Limb (tissue), 2 donors: ENCODE measurements at regions not wholly inside any gene's neighbourhood (a gene's known extent, or its start where the extent isn't known, plus 50 kb on each side); places are given as distances from the start of the nearest gene placed in this dataset.
"Not testable (repeated sequence)": the region's sequence is repeated elsewhere in the genome, so short reads cannot be mapped to it uniquely, and the experiment has no call there.

Experiments
- DNase-seq, 2 donors: peaks; one replicate each; pipeline ENCODE4 v3.0.0-alpha.2; 2016; ENCODE audit errors: extremely low spot score in 2 of 2

DNA sequence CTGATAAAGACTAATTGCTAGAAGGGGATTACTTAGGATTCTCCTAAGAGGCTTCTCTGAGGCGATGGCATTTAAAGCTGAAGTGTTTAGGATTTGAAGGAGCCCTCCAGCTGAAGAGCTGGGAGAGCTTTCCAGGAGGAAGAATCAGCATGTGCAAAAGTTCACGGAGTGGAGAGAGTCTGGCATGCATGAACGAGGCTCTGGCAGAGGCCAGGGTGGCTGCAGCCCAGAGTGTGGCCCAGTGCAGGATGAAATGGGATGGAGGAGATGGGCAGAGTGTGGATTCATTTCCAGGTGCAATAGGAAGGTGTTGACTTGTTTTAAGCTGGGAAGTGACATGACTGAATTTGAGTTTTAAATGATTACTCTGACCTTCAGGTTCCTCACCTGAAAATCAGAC, 249.0 kb upstream of the CCL2 start:
- DNase-seq: no peak

DNA sequence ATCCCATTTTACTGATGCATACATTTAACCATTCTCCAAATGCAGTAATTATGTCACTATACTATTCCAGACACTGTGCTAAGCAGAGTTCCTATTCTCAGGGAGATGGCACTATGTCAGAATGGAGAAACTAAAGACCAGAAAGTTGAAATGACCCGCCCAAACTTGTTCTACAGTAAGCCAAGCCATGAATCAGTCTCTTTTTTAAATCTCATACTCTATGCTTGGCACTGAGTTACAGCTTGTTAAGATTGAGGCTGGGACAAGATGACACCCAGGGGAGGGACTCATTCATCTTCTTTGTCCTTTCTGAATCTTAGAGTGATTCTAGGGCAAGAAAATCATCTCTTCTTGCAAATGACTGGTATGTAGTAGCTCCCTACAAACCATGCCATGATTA, 247.0 kb upstream of the CCL2 start:
- no peak for DNase-seq

DNA sequence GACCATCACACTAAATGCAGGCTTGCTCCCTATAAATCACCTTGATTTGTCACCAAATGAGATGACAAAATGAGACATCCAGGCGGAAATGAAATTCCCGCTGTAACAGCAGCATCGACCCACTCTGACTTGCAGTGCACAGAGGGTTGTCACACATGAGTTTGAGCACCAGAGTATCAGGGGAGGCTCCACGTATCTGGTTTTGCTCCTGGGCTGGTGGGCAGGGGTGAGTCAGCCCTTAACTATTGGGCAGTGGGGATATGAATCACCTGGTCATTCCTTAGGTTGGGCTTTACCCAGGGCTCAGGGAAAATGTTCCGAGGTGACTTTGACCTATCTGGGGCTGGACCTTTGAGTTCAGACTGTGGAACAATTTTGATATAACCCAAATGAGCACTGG, 245.2 kb upstream of the CCL2 start:
- DNase-seq: no peak

DNA sequence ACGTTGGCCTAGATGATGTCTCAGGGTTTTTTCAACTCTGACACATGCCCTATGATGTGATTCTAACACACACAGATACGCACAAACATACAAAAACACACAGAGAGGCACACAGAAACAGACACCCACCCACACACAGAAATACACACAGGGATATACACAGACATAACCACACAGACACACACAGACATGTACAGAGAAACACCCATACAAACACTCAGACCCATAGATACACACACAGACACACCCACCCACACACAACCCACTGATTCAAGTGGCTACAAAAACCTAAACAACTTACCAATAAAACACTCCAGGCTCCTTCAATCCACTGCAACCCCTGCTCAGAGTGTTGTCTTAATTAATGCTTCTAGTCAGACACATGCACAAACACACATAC, 244.6 kb upstream of the CCL2 start:
- DNase-seq: no peak

DNA sequence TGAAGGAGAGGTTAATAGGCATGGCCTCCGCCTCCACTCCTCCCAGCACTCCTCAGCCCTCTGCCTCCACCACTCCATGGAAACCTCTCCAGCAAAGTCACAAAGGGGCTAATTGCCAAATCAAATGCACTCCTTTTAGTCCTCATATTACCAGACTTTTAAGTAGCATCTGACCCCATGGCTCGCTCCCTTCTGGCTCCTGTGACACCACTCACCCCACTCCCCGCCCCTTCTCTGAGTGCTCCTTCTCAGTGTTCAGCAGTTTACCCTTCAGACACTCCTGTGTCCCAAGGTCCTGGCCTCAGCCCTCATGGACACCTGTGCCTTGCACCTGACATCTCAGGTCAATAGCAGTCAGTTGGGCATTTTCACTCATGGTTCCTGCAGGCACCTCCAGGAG, 243.5 kb upstream of the CCL2 start:
- no peak for DNase-seq

DNA sequence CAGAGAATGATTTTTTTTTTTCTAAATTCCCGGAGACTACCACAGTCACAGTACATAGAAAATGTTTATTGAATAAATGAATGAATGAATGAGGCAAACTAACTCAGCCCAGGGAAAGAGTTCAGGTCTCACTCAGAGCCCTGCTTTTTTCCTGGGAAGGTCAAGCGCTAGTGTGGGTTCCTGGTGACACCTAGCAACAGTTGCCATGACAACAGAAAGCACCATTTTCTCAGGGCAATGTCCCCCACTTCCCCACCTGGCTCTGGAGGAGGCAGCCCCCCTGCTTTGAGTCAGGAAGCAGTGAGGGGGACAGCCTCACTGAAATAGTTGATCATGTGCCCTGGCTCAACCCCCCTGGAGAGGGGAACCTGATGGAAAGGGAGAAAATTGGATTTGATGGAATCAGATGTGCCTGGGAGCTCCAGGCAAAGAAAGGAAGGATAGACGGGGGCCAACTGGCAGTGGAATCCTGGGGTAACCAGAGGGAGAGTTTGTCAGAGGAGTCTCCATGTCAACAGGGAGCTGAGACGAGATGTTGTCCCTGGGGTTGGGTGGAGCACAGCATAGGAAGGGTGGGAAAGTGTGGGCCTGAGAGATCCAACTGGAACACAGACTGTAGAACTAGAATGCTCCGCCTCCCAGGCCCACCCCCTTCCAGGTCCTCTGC, 242.2 kb upstream of the CCL2 start:
- no peak for DNase-seq

DNA sequence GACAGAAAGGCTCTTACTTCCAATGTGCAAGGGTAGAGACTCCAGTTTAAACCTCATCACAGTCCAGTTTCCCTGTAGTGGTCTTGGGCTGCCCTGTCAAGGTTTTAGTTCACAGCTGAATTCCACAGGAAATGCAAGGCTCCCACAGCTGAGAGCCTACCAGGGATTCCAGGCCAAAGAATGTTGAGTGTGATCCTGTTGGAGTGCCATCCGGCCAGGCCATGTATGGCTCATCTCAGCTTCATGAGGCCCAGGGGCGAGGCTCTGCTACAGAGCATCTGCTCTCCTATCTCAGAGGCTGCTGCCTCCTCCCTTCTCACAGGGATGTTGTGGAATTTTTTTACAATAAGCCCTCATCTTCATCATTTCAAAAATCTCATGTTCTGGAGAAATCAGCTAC, 239.8 kb upstream of the CCL2 start:
- DNase-seq: no peak

DNA sequence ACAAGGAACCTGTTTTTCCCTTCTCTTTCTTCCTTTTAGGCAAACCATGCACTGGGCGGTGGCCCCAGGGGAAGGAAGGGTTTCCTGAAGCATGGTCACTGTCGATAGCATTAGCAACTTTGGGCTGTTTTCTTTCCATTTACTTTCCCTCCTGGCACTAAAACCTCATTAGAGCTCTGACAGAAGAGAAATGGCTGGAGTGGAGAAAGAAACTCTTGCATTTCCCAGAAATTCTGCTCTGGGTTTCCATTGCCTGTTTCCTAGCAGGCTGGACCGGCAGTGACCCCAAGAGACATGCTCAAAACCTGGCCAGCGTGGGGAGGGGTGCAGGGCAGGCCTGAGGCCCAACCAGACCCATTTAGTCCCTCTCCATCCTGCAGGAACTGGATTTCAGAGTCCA, 230.7 kb upstream of the CCL2 start:
- no peak for DNase-seq

DNA sequence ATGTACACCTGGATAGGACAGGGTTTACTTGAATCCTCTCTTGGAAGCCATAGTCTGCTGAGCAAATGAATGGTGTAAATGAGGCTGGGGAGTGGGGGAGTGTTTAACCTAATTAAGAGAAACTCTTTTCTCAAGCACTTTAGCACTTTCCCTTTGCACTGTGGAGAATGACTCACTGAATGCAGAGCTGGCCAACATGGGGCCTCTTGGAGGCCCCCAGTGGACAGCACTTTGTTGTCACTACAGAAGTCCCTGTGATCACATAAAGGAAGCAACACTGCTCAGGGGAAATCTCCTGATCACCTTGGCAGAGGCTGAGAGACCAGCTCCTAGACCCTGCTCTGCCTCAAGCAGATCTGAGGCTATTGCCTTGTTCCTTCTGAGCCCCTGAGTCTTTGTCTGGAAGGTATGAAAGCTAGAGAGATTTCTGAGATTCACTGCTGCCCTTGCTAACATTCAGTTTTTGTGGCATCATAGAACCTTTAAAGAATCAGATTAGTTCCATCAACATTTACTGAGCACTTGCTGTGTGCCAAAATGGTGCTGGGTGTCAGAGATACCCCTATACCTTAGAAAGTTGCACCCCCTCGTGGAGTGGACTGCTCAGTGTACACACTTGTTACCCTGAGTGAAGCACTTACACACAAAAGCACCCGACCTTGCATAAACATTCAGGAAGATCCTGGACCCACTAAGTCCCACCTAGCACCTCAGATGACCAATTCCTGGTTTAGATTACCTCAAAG, 230.1 kb upstream of the CCL2 start:
- DNase-seq: no peak

DNA sequence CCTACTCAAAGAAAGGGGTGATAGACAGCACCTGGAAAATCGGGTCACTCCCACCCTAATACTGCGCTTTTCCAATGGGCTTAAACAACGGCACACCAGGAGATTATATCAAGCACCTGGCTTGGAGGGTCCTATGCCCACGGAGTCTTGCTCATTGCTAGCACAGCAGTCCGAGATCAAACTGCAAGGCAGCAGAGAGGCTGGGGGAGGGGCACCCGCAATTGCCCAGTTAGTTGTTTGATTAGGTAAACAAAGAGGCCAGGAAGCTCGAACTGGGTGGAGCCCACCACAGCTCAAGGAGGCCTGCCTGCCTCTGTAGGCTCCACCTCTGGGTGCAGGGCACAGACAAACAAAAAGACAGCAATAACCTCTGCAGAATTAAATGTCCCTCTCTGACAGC, 224.5 kb upstream of the CCL2 start:
- DNase-seq: not testable (repeated sequence)

DNA sequence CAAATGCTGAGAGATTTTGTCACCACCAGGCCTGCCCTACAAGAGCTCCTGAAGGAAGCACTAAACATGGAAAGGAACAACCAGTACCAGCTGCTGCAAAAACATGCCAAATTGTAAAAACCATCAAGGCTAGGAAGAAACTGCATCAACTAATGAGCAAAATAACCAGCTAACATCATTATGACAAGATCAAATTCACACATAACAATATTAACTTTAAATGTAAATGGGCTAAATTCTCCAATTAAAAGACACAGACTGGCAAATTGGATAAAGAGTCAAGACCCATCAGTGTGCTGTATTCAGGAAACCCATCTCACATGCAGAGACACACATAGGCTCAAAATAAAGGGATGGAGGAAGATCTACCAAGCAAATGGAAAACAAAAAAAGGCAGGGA, 222.8 kb upstream of the CCL2 start:
- not testable (repeated sequence) for DNase-seq

DNA sequence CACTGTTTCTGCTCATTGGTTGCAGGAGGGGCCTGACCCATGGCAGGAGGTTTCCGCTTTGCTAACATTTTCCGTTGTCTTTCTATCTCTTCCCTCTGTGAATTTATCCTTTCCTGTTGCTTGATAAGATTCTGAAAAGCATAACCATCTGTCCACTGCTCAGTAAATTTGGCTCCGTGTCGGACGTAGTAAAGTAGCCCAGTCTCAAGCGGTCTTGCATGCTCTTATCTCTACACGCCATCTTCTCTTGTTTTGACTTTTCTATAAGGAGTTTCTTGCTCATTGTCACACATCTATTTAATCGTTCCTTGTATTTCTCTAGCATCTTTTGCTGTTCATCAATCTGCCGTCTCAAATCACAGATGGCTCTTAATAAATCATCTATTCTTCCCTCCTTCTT, 216.3 kb upstream of the CCL2 start:
- not testable (repeated sequence) for DNase-seq

DNA sequence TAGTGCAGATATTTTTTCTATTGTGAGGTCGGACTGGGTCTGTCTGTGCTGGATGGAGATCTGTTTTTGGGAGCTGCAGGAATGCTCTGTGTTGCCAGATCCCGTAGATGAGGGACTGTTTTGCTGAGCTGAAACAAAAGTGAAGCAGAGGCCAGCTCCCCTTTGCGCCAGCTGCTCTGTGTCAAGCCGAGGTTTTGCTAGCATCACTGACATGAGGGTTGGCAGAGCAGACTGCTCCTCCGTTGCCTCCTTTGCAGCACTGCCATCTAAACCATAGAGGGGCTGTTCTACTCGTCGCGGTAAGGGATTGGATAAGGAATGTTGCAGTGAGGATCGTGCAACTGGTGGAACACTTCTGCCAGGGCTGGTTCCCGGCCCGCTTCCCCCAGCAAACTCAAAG, 215.9 kb upstream of the CCL2 start:
- DNase-seq: not testable (repeated sequence)

DNA sequence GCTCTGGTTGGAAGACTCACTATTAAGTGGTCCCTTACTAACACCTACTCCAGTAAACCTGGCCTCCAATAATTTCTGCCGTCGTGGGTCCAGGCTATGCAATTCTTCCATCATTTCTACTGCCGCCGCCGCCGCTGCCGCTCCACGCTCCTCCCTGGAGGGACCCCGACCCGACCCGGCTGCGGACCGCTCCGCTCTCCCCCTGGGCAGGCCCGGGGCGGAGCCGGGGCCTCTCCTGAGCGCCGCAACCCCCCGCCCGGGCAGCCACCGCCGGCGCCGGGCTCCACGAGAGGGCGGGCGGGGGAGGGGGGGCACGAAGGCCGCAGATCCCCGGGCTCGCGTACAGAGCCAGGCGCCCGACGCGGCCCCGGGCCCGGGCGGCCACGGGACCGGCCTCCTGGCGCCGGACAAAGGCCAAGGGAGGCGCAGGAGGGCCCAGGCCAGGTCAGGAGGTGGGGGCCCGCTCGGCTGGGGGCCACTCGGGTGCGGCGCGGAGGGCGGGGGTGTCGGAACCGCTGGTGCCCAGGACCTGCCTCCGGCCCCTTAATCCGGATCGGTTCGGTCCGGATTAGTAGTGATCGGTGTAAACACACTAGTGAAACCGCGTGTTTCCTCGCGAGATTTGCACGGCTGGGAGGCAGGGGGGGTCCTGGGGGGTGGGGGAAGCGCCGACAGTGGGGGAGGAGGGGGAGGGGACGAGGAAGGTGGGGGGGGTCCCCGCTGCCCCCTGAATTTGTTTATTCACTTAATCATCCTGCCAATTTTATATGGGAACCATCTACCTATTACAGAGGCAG, 215.1 kb upstream of the CCL2 start:
- not testable (repeated sequence) for DNase-seq

DNA sequence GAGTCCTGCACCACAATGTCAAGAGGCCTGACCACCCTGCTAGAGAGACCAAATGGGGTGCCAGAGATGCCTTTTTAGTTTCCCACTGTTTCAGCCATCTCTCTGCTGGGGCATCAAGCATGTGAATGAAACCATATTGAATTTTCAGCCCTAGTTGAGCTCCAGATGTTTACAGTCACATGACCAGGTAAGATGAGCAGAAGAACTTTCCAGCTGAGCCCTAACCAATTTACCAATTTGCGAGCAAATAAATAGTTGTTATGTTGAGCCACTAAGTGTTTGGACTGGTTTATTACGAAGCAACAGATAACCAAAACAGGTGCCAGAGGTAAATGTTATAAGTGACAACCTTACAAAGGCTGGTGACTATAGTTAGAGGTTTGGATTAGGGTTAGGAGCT, 209.1 kb upstream of the CCL2 start:
- no peak for DNase-seq

DNA sequence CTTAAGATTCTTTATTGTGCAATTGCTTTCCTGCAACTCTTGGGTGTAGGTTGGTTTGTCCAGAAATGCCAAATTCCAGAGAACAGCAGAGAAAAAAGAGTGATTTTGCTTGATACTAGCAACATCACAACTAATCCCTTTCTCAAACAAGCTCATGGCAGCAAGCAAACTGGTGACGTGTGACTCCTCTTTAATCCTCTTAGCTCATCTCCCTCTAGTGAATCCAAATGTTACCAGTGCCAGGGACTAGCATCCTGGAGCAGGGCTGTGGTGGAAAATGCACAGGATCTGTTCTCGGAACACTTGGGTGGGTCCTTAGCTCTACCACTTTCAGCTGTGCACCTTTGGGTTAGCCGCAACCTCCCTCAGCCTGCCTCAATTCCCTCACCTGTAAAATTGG, 204.0 kb upstream of the CCL2 start:
- DNase-seq: no peak

DNA sequence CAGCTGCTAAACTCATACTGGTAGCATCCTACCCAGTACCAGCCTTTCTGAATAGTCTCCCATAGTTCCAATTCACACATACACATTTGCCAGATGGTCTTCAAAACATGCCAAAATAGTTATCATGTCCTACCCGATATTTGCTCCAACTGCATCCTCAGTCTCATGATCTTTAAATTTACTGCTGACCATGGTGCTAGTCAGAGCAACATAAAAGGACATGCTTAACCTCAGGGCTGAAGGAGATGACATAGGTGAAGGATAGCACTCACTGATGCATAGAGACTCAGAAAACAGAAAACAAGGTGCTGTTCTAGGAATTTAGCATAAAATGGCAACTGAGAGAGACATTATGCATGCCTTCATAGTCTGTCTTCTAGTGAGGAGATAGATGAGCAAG, 200.6 kb upstream of the CCL2 start:
- no peak for DNase-seq

DNA sequence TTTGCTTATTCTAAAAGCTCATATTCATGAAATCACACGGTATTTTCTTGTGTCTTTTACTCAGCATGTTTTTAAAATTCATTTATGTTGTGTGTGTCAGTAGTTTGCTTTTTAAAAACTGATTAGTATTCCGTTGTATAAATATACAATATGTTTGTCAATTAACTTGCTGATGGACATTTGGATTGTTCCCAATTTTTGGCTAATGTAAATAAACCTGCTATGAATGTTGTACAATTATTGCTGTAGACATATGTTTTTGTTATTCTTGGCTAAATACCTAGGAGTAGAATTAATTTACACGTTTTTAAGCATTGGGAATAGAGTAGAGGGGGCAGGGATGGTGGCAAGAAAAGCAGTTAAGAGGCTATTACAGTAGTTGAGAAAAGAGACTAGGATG, 199.5 kb upstream of the CCL2 start:
- DNase-seq: no peak

DNA sequence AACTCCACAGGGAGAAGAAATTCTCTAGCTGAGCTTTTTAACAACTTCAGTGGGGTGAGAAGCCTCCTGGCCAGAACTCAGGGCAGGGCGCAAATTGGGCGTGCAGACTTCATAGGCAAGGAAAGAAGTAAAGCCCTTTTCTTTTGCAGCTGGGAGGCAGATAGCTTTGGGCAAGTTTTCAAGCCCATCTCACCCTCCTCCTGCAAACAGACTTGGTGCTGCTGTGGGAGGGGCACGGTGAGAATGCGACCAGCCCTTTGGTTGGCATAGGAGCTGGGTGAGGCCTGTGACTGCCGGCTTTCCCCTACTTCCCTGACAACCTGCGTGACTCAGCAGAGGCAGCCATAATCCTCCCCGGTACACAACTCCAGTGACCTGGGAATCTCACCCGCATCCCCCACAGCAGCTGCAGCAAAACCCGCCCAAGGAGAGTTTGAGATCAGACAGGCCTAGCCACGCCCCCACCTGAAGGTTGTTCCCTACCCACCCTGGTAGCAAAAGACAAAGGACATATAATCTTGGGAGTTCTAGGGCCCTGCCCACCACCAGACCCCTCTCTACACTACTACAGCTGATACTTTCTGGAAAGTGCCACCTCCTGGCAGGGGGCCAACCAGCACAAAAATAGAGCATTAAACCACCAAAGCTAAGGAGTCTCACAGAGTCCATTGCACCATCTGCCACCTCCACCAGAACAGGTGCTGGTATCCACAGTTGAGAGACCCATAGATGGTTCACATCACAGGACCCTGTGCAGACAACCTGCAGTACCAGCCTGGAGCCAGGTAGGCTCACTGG, 195.5 kb upstream of the CCL2 start:
- DNase-seq: no peak

DNA sequence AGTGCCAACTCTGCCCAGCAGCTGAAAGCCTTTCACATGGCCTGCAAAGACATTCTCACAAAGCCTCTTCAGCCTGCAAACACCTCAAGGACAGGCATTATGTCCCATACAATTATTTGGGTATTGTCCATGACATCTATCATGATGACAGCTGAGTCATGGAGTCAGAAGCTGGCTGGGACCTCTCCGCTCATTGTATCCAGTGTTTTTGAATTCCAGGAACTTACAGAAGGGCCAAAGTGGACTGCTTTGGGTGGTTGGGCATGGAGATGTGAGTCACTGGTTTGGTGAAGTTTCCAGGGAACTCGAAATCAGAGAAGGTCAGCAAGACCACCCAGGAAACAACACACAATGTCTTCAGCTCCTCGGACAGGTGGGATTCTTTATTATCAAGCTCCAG, 188.6 kb upstream of the CCL2 start:
- DNase-seq: no peak

DNA sequence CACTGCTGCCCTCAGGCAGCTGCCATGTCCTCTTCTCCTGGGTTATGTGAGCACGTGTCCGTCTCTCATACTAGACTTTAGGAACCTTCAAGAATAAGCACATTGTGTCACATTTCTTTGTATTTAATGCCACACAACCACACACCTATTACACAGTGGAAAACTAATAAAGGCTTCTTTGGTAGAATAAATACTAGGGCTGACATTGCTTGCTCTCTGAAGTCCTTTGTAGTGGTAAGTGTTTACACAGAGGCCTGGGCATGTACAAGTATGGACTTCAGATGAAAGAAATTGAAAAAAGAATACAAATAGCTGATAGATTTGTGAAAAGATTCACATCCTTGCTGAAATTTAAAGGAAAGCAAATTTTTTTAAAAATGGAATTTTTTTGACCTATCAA, 188.1 kb upstream of the CCL2 start:
- DNase-seq: no peak

DNA sequence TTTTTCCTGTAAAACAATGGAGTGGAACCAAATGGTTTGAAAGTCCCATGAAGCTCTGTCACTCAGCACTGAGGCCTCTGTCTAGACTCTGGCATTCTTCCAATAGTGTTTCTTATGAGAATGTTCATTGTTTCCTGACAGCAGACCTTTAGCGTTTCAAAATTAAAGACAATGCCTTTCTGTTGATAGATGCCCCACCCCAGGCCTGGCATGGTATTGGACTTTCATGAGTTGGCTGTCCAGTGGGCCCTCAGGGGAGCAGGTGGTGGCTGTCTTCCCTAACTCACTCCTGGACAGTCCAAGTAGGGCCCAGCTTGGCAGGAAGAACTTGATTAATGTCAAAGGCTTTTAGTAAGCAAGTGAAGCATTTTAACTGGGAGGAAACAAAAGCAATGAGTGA, 186.5 kb upstream of the CCL2 start:
- DNase-seq: no peak
